ENCODE measurements at regions not wholly inside any gene's neighbourhood (a gene's known extent, or its start where the extent isn't known, plus 50 kb on each side); places are given as distances from the start of the nearest gene placed in this dataset.

DNA sequence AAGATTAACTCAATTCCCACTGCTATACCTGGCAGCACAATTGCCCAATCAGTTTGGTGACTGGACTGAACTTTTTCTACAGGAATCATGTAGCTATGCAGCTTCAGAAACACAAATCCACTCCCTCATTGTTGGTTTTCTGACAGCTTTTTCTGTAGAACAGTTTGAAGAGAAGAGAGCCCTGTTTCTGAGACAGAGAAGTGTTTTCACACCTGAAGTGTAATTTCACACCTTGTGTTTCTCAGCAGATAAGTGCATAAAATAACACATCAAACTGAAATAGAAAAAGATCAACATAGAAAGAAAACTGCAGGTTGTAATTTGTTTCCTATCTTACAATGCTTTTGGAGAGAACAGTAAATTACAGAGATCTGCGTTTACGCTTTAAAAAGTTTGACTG lies 335.6 kb downstream of the SNAPC1 start:
- TF ChIP-seq, protein P1, sequence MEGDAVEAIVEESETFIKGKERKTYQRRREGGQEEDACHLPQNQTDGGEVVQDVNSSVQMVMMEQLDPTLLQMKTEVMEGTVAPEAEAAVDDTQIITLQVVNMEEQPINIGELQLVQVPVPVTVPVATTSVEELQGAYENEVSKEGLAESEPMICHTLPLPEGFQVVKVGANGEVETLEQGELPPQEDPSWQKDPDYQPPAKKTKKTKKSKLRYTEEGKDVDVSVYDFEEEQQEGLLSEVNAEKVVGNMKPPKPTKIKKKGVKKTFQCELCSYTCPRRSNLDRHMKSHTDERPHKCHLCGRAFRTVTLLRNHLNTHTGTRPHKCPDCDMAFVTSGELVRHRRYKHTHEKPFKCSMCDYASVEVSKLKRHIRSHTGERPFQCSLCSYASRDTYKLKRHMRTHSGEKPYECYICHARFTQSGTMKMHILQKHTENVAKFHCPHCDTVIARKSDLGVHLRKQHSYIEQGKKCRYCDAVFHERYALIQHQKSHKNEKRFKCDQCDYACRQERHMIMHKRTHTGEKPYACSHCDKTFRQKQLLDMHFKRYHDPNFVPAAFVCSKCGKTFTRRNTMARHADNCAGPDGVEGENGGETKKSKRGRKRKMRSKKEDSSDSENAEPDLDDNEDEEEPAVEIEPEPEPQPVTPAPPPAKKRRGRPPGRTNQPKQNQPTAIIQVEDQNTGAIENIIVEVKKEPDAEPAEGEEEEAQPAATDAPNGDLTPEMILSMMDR (IDR thresholded peaks at IDR 0.05), result no peak
- Histone ChIP-seq H3K4me3 (no peak overlapping the region), H3K27me3 (no peaks in the 10 kb centered on the region), H3K9me3 (peaks cover 0 to 8% of the 10 kb centered on the region in 2 donors), H3K36me3 (no peaks in the 10 kb centered on the region), H3K4me1 (no peaks in the 10 kb centered on the region), H3K27ac (no peak overlapping the region)
- no peak for DNase-seq (ENCODE audit: low spot score)

DNA sequence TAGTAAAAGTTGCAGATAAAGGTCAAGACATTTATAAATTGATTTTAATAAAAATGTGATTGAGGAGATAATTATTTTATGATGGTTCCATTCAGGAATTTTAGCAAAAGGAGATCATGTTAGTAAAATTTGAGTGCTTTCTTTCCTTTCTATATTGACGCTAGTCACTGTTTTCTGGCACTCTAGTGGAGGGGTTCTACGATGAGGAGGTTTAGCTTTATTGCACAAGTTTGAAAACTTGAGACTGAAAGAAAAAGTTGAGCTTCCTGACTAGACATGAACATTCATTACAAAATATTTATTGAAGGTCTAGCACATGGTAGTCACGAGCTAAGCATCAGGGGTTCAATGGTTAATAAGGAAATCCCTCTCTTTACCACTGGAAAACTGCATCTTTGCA lies 336.1 kb downstream of the SNAPC1 start:
- DNase-seq (ENCODE audit: low spot score), result no peak
- TF ChIP-seq, protein P1 (IDR thresholded peaks at IDR 0.05), result no peak
- H3K27ac ChIP-seq, result no peak overlapping the region
- no peaks in the 10 kb centered on the region for H3K4me1 ChIP-seq
- H3K36me3 ChIP-seq, result no peaks in the 10 kb centered on the region
- no peak overlapping the region for H3K4me3 ChIP-seq
- no peaks in the 10 kb centered on the region for H3K27me3 ChIP-seq
- H3K9me3 ChIP-seq, result peaks cover 0 to 8% of the 10 kb centered on the region in 2 donors

DNA sequence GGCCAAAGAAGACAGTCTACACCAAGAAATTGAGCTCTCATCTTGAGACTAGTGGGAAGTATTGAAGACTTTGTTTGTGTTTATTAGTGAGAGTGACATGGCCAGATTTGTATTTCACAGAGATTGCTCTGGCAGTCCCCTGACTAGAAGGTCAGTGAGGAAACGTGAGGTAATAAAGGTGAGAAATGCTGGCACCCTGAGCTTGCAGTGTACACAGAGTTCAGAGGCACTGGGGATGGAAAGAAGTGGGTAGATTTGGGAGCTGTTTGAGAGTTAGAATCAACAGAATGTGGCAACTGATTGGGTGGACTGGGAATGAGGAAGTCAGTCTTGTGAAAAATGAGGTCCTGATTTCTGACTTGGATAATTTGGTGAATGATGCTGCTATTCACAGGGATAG lies 336.9 kb downstream of the SNAPC1 start:
- Histone ChIP-seq H3K27ac (no peak overlapping the region), H3K36me3 (no peaks in the 10 kb centered on the region), H3K4me3 (no peak overlapping the region), H3K4me1 (no peaks in the 10 kb centered on the region), H3K27me3 (no peaks in the 10 kb centered on the region), H3K9me3 (peaks cover 0 to 8% of the 10 kb centered on the region in 2 donors)
- TF ChIP-seq, protein P1 (IDR thresholded peaks at IDR 0.05), result no peak
- no peak for DNase-seq (ENCODE audit: low spot score)

DNA sequence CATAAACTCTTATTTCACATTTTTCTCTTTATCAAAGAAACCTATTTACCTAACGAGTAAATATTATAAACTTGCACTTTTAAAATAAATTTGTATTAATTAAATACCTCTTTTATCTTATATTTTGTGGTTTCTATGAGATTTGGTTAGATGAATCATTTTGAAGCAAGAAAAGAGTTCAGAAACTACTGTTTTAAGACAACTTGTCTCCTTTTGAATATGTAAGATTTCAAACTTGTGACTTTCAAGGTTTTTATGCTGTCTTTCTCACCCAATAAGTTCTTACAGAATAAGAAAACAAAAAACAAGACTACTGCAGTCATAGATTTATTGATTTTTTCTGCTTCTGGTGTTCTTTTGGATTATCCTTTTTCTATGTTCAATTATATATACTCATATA lies 339.0 kb downstream of the SNAPC1 start:
- H3K27ac ChIP-seq, result no peak overlapping the region
- H3K27me3 ChIP-seq, result no peaks in the 10 kb centered on the region
- TF ChIP-seq, protein P1 (IDR thresholded peaks at IDR 0.05), result no peak
- DNase-seq (ENCODE audit: low spot score), result no peak
- H3K36me3 ChIP-seq, result no peaks in the 10 kb centered on the region
- H3K4me3 ChIP-seq, result no peak overlapping the region
- no peaks in the 10 kb centered on the region for H3K4me1 ChIP-seq
- H3K9me3 ChIP-seq, result peaks cover 0 to under 1% of the 10 kb centered on the region in 2 donors

DNA sequence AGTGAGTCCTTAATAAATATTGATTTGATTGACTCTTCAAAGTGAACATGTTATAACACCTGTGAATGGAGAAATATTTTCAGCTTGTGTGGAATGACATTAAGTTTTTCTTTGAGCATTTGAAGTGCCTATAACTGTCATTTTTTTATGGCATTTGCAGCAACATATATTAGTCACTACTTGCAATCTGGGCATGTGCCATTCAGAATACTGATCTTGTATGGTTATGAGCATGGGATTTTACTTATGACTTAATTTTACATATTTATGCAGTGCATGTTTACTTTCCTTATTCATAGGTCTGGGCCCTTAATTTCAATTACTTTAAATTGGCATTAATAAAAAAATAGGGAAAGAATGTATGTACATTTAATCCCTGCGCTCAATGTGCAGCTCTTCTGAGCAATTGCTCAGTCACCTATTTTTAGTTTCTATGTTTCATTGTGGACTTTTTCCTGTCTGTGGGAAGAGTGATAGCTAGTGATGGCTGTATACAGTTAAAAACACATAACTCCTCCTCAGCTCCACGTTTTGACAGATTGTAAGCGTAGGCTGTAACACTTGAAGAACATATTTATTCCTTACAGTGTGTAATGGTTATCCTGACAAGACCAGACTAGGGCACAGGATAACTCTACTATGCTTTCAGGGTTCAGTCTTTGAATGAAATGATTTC lies 339.6 kb downstream of the SNAPC1 start:
- Histone ChIP-seq H3K4me1 (no peaks in the 10 kb centered on the region), H3K27ac (no peak overlapping the region), H3K9me3 (no peaks in the 10 kb centered on the region), H3K27me3 (no peaks in the 10 kb centered on the region), H3K4me3 (no peak overlapping the region), H3K36me3 (no peaks in the 10 kb centered on the region)
- DNase-seq (ENCODE audit: low spot score), result no peak
- TF ChIP-seq, protein P1 (IDR thresholded peaks at IDR 0.05), result no peak

DNA sequence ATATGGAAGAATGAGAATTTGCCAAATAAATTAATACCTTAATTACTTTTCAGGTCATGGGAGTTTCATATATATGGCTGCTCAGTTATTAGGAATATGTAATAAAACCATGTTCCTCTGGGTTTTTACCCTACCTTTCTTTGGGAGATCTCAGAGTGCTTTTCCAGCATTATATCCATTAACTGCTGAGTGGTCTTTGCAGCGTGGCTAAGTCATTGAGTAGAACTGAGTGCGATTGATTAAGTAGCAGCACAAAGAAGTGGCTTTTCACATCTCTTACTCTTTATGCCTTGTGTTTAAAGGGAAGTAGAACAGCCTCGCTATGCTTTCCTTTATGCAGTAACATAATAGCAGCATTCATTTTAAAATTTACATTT lies 340.1 kb downstream of the SNAPC1 start:
- DNase-seq (ENCODE audit: low spot score), result no peak
- H3K27me3 ChIP-seq, result no peaks in the 10 kb centered on the region
- H3K36me3 ChIP-seq, result no peaks in the 10 kb centered on the region
- no peak overlapping the region for H3K27ac ChIP-seq
- H3K9me3 ChIP-seq, result no peaks in the 10 kb centered on the region
- TF ChIP-seq, protein P1 (IDR thresholded peaks at IDR 0.05), result no peak
- H3K4me3 ChIP-seq, result no peak overlapping the region
- H3K4me1 ChIP-seq, result no peaks in the 10 kb centered on the region
